Left colon (tissue), 2 donors: ENCODE measurements at regions not wholly inside any gene's neighbourhood (a gene's known extent, or its start where the extent isn't known, plus 50 kb on each side); places are given as distances from the start of the nearest gene placed in this dataset.

Experiments used
- ATAC-seq: fragments of 200-7000 bp; cut with Tn5 transposase; one replicate; pipeline ENCODE4 v1.9.1; 2020; ENCODE audit warnings: mild to moderate bottlenecking, moderate library complexity
- DNase-seq, 2 donors: peaks; one replicate each; pipeline ENCODE4 v3.0.0-alpha.2; 2020
- intact Hi-C, 2 donors: fragments of 100-400 bp; cut with DNase I in 1 of 2; cut with micrococcal nuclease in 1 of 2; formaldehyde crosslinking; loops; one replicate each; pipeline versions ENCODE4 v1.11.2 to v1.14.0; 2022; cut with DNase I, micrococcal nuclease
- donor health status: DM: no; HTN: no; CAD: no.
- donor health status: DM: yes; HTN: yes; CAD: no.

GRCh38 chrX:44470816-44471215 lies 71.8 kb downstream of the FUNDC1 start:
- DNase-seq (no peak), ATAC-seq (no peak)
- intact Hi-C loops: no loop called here

- intact Hi-C loops: no loop called here
- no peak for DNase-seq
- ATAC-seq: no peak
Observed at GRCh38 chrX:44462850-44463249, 79.8 kb downstream of the FUNDC1 start.

GRCh38 chrX:44459501-44459900 lies 83.2 kb downstream of the FUNDC1 start:
- ATAC-seq (peak; percentile 40), DNase-seq (no peak)

GRCh38 chrX:44456685-44457084 lies 86.0 kb downstream of the FUNDC1 start:
- intact Hi-C loops: no loop called here
- DNase-seq: no peak
- no peak for ATAC-seq

More at GRCh38 chrX:44459501-44459900, 83.2 kb downstream of the FUNDC1 start:
- intact Hi-C loops: no loop called here

- no peak for DNase-seq
- intact Hi-C loops: no loop called here
- ATAC-seq: no peak
Observed at GRCh38 chrX:44451056-44451455, 91.6 kb downstream of the FUNDC1 start.

DNA sequence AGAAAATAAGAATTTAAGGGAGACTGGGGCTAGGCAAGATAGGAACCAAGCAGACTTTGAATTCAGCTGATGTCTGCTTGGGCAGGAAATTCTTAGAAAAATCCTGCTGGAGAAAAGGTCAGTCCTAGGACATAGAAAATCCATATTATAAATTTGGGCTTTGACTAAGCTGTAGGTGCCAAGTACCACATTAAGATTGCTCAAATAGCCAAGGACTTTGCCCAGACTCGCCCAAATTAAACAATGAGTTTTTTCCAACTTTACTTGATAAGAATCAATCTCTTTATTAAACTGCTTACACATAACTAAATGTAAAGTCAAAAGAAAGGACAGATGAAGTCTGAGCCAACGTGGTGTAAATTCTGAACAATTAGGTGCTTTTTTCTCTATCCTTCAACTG lies 95.4 kb downstream of the FUNDC1 start:
- DNase-seq (no peak), ATAC-seq (peak; percentile 41)
- intact Hi-C loops: no loop called here

- DNase-seq (no peak), ATAC-seq (no peak)
- intact Hi-C loops: no loop called here
Observed at GRCh38 chrX:44440006-44440405, 96.5 kb upstream of the EFHC2 start.

GRCh38 chrX:44439242-44439794 lies 95.8 kb upstream of the EFHC2 start:
- no peak for ATAC-seq
- intact Hi-C loops: no loop called here

DNA sequence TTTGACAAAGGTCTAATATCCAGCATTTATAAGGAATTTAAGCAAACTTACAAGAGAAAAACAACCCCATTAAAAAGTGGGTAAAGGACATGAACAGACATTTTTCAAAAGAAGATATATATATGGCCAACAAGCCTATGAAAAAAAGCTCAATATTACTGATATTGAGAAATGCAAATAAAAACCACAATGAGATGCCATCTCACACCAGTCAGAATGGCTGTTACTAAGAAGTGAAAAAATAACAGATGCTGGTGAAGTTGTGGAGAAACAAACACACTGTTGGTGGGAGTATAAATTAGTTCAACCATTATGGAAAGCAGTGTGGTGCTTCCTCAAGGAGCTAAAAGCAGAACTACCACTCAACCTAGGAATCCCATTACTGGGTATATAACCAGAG lies 91.6 kb upstream of the EFHC2 start:
- intact Hi-C loops: no loop called here
- no peak for ATAC-seq
- DNase-seq: no peak

More at GRCh38 chrX:44439242-44439794, 95.8 kb upstream of the EFHC2 start:
- no peak for DNase-seq

GRCh38 chrX:44433556-44433955 lies 90.1 kb upstream of the EFHC2 start:
- intact Hi-C loops: no loop called here
- no peak for DNase-seq
- ATAC-seq: no peak

GRCh38 chrX:44432641-44433040 lies 89.2 kb upstream of the EFHC2 start:
- no peak for ATAC-seq
- no peak for DNase-seq
- intact Hi-C loops: no loop called here

DNA sequence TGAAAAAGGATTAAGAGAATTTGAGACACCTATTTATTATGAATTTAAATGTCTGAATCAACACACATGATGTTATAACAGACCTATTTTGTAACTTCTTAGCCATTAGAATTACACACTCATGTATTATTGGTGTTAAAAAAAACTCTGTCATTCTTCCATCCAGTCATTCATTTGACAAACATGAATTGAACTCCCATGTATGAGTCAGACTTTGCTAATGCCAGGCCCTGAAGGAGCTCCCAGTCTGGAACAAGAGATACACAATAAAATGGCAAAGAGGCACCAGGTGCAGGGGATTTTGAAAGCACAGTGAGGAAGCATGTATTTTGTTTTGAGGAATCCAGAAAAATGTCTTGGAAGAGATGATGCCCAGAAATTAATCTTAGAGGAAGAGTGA lies 87.7 kb upstream of the EFHC2 start:
- intact Hi-C loops: no loop called here
- no peak for ATAC-seq
- no peak for DNase-seq

GRCh38 chrX:44428989-44429627 lies 85.6 kb upstream of the EFHC2 start:
- DNase-seq (no peak), ATAC-seq (peak; percentile 78)
- intact Hi-C loops: no loop called here

- intact Hi-C loops: no loop called here
- ATAC-seq (no peak), DNase-seq (no peak)
Observed at GRCh38 chrX:44422631-44423030, 79.2 kb upstream of the EFHC2 start.

- intact Hi-C loops: no loop called here
- DNase-seq (peak; percentile 20 to 35), ATAC-seq (peak; percentile 92)
Observed at GRCh38 chrX:44415639-44416386, 72.3 kb upstream of the EFHC2 start.

DNA sequence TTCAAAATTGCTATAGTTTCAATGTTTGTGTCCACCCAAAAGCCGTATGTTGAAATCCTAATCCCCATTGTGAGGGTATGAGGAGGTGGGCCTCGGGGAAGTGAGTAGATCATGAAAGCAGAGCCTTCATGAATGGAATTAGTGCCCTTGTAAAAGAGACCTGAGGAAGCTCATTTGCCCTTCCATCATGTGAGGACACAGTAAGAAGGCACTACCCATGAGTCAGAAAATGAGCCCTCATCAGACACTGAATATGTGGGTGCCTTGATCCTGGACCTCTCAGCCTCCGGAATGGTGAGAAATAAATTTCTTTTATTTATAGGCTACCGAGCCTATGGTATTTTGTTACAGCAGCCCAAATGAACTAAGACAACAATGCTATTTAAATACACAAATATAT lies 57.7 kb upstream of the EFHC2 start:
- ATAC-seq (no peak), DNase-seq (no peak)
- intact Hi-C loops: no loop called here

GRCh38 chrX:44400588-44400987 lies 57.1 kb upstream of the EFHC2 start:
- DNase-seq: no peak
- intact Hi-C loops: no loop called here
- no peak for ATAC-seq

GRCh38 chrX:44400161-44400560 lies 56.7 kb upstream of the EFHC2 start:
- intact Hi-C loops: no loop called here
- ATAC-seq: no peak
- DNase-seq: no peak
